ENCODE measurements at regions not wholly inside any gene's neighbourhood (a gene's known extent, or its start where the extent isn't known, plus 50 kb on each side); places are given as distances from the start of the nearest gene placed in this dataset.
"Not testable (repeated sequence)": the region's sequence is repeated elsewhere in the genome, so short reads cannot be mapped to it uniquely, and the experiment has no call there.

GRCh38 chr10:53379956-53380355, 607.4 kb upstream of the MBL2 start:
- DNase-seq: no peak
- intact Hi-C loops (cut with DNase I): no loop called here

- intact Hi-C loops (cut with DNase I): no loop called here
- no peak for DNase-seq
Measured at GRCh38 chr10:53370347-53370746, 597.8 kb upstream of the MBL2 start.

DNA sequence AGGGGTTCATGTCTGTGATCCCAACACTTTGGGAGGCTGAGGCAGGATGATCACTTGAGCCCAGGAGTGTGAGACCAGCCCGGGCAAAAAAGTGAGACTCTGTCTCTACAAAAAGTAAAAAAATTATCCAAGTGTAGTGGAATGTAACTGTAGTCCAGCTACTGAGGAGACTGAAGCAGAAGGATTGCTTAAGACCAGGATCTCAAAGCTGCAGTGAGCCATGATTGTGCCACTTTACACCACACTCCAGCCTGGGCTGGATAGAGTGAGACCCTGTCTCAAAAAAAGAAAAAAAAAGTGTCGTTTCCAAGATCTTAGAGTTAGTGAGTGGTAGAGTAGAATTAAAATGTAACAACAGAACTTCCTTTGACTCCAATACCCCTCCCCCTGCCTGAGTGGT, 589.4 kb upstream of the MBL2 start:
- DNase-seq: no peak
- intact Hi-C loops (cut with DNase I): no loop called here

DNA sequence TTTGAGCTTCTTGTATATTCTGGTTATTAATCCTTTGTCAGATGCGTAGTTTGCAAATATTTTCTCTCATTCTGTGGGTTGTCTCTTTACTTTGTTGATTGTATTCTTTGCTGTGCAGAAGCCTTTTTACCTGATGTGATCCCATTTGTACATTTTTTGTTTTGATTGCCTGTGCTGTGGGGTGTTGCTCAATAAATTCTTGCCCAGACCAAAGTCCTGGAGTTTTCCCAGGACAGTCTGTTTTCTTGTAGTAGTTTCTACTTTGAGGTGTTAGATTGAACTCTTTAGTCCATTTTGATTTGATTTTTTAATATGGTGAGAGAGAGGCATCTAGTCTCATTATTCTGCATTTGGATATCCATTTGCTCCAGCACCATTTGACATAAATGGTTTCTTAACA, 588.7 kb upstream of the MBL2 start:
- no peak for DNase-seq
- intact Hi-C loops (cut with DNase I): no loop called here

GRCh38 chr10:53358978-53359377, 586.4 kb upstream of the MBL2 start:
- intact Hi-C loops (cut with DNase I); DNase-seq: not testable (repeated sequence)

GRCh38 chr10:53358536-53358935, 586.0 kb upstream of the MBL2 start:
- intact Hi-C loops (cut with DNase I): no loop called here
- no peak for DNase-seq

- intact Hi-C loops (cut with DNase I): no loop called here
Measured at GRCh38 chr10:53357587-53357986, 585.0 kb upstream of the MBL2 start.

GRCh38 chr10:53356616-53357349, 584.2 kb upstream of the MBL2 start:
- intact Hi-C loops (cut with DNase I): no loop called here
- DNase-seq: no peak

More at GRCh38 chr10:53357587-53357986, 585.0 kb upstream of the MBL2 start:
- DNase-seq: no peak

DNA sequence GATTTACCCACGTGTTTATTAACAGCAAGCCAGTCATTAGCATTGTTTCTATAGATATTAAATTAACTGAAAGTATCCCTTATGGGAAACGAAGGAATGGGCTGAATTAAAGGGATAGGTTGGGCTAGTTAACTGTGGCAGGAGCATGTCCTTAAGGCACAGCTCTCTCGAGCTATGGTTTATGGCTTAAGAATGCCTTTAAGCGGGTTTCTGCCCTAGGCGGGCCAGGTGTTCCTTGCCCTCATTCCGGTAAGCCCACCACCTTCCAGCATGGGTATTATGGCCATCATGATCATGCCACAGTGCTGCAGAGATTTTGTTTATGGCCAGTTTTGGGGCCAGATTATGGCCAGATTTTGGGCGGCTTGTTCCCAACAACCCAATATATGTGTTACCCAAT, 569.9 kb upstream of the MBL2 start:
- intact Hi-C loops (cut with DNase I); DNase-seq: not testable (repeated sequence)

GRCh38 chr10:53338199-53338598, 565.6 kb upstream of the MBL2 start:
- intact Hi-C loops (cut with DNase I); DNase-seq: not testable (repeated sequence)

GRCh38 chr10:53335803-53336422, 563.3 kb upstream of the MBL2 start:
- intact Hi-C loops (cut with DNase I); DNase-seq: not testable (repeated sequence)

DNA sequence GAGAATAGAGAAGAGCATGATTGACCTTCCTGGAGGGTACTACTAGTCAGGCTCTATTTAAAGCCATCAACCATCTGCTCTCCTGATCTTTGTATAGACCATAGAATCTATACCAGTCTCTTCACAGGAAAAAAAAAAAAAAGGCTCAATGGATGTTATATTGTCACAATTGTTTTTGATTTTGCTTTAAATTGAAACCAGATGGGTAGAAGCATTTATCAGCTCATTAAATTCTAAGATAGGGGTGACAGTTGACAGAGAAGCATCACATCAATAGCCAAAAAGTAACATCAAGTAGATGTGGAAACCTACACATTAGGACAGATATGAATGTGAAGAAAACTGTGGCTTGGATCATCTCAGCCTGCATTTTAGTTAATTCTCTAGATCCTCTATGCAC, 558.9 kb upstream of the MBL2 start:
- no peak for DNase-seq
- intact Hi-C loops (cut with DNase I): no loop called here

GRCh38 chr10:53326401-53327305, 554.1 kb upstream of the MBL2 start:
- not testable (repeated sequence) for DNase-seq

DNA sequence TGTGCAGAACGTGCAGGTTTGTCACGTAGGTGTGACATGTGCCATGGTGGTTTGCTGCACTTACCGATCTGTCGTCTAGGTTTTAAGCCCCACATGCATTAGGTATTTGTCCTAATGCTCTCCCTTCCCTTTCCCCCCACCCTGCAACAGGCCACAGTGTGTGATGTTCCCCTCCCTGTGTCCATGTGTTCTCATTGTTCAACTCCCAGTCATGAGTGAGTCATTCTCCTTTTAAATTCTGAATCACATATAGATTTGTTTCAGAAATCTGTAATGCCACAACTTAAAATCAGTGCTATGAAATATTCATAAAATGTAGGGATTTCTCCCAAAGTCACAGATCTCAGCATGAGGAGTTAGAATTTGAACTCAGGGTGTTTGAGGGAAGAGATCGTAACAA, 552.5 kb upstream of the MBL2 start:
- intact Hi-C loops (cut with DNase I): no loop called here
- no peak for DNase-seq

More at GRCh38 chr10:53326401-53327305, 554.1 kb upstream of the MBL2 start:
- intact Hi-C loops (cut with DNase I): not testable (repeated sequence)

DNA sequence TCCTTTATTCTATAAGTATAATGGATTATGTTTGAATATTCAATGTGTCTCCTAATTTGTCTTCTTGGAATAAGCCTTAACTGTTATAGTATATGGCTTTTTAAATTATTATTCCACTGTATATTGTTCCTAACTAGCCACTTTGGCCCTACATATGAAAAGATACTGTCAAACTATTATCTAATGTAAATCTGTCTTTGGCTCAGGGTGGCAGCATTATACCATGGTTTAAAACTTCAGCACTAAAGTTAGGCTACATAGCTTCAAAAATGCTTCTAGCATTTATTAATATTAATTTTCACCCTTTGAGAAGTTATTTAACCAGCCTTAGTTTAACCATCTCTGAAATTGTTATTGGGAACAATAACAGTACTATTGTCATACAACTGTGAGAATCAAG, 543.1 kb upstream of the MBL2 start:
- intact Hi-C loops (cut with DNase I): no loop called here
- DNase-seq: no peak

DNA sequence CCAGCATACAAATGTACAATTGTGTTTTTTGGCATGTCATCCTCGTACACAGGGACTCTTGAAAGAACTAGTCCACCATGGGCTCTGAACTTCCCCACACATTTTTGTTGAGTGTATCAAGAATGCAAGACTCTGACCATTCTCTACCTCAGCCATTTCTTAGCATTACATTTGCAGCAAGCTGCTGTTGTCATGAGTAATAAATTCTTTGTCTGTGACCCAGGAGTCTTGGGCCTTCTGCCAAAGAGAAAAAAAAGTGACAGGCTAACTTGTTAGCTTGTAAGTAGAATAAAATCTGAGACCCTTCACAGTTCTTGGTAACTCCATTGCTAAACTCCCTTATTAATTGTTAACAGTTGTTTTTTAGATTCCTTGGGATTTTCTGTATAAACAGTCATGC, 542.3 kb upstream of the MBL2 start:
- DNase-seq: no peak
- intact Hi-C loops (cut with DNase I): no loop called here

- intact Hi-C loops (cut with DNase I): no loop called here
Measured at GRCh38 chr10:53298443-53298842, 525.9 kb upstream of the MBL2 start.

DNA sequence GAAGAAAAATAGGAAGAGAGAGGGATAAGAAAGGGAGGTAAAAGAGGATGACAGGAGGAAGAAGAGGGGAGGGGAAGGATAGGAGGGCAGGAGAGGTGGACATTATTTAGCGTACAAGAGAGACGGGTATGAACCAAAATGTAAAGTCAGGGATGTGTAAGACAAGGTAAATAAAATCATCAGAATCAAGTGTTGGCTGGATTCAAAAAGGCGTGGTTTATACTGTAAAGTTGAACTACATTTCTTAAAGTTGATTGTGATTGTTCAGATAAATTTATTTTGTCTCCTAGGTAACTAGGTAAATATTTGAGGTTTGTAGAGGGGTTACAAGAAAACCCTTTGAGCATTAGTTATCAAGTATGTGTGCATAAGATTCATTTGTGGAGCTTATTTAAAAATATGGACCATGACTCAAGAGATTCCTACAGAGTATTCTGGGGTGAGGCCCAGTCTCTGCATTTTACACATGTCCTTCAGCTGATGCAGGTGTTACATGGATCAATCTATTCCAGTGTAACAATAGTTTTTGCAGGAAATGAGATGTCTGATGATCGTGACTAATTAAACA, 512.1 kb upstream of the MBL2 start:
- DNase-seq: no peak
- intact Hi-C loops (cut with DNase I): no loop called here

More at GRCh38 chr10:53298443-53298842, 525.9 kb upstream of the MBL2 start:
- DNase-seq: no peak

GRCh38 chr10:53276797-53277196, 504.2 kb upstream of the MBL2 start:
- no peak for DNase-seq
- intact Hi-C loops (cut with DNase I): no loop called here

- intact Hi-C loops (cut with DNase I): no loop called here
- DNase-seq: no peak
Measured at GRCh38 chr10:53269482-53269881, 496.9 kb upstream of the MBL2 start.

All from head of caudate nucleus (tissue), 42 donors.